Fibroblast of mammary gland (primary cell): ENCODE measurements at regions not wholly inside any gene's neighbourhood (a gene's known extent, or its start where the extent isn't known, plus 50 kb on each side); places are given as distances from the start of the nearest gene placed in this dataset.
A peak's percentile ranks its signal among the peaks of the same experiment; 100 is the strongest.

Experiments
- DNase-seq: peaks from one replicate; pipeline ENCODE4 v3.0.0-alpha.2; 2010; ENCODE audit warnings: low read depth
- H3K4me3 ChIP-seq: 2 replicates; pipeline ENCODE4 v1.5.1; 2011; ENCODE audit warnings: low read depth, mild to moderate bottlenecking, low read length, moderate library complexity; ENCODE audit not compliant: control insufficient read depth
- CTCF ChIP-seq: conservative IDR thresholded peaks from 2 replicates; pipeline ENCODE4 v1.5.1; 2011; ENCODE audit warnings: low read depth, low read length, inconsistent platforms; ENCODE audit not compliant: control insufficient read depth, insufficient read depth

GRCh38 chr12:92602476-92602875, 100.3 kb upstream of the PLEKHG7 start:
- H3K4me3 ChIP-seq = no peak overlapping the region
- peak; percentile 92 for DNase-seq
- TF ChIP-seq CTCF = no peak

GRCh38 chr12:92601680-92602079, 101.1 kb upstream of the PLEKHG7 start:
- H3K4me3 ChIP-seq = no peak overlapping the region
- DNase-seq = no peak
- TF ChIP-seq CTCF = no peak

GRCh38 chr12:92601176-92601575, 101.6 kb upstream of the PLEKHG7 start:
- no peak for DNase-seq
- no peak for TF ChIP-seq CTCF
- H3K4me3 ChIP-seq = no peak overlapping the region

- no peak for DNase-seq
- H3K4me3 ChIP-seq = no peak overlapping the region
- no peak for TF ChIP-seq CTCF
These were observed 102.7 kb upstream of the PLEKHG7 start for GRCh38 chr12:92600052-92600451.

- H3K4me3 ChIP-seq = no peak overlapping the region
- TF ChIP-seq CTCF = no peak
- peak; percentile 83 for DNase-seq
These were observed 104.8 kb upstream of the PLEKHG7 start for GRCh38 chr12:92597997-92598396.

GRCh38 chr12:92597118-92597517, 105.7 kb upstream of the PLEKHG7 start:
- no peak for TF ChIP-seq CTCF
- H3K4me3 ChIP-seq = no peak overlapping the region
- no peak for DNase-seq

GRCh38 chr12:92596383-92596782, 106.4 kb upstream of the PLEKHG7 start:
- DNase-seq = peak; percentile 73
- TF ChIP-seq CTCF = no peak
- no peak overlapping the region for H3K4me3 ChIP-seq
